GM19452 (cell line): ENCODE measurements at regions not wholly inside any gene's neighbourhood (a gene's known extent, or its start where the extent isn't known, plus 50 kb on each side); places are given as distances from the start of the nearest gene placed in this dataset.

Experiments
- ATAC-seq: cut with Tn5 transposase; IDR thresholded peaks from one replicate; pipeline ENCODE4 v1.9.1; 2021; ENCODE audit not compliant: unreplicated experiment

GRCh38 chr16:74183601-74184360 is 112.8 kb upstream of the PSMD7 start:
- no peak for ATAC-seq

DNA sequence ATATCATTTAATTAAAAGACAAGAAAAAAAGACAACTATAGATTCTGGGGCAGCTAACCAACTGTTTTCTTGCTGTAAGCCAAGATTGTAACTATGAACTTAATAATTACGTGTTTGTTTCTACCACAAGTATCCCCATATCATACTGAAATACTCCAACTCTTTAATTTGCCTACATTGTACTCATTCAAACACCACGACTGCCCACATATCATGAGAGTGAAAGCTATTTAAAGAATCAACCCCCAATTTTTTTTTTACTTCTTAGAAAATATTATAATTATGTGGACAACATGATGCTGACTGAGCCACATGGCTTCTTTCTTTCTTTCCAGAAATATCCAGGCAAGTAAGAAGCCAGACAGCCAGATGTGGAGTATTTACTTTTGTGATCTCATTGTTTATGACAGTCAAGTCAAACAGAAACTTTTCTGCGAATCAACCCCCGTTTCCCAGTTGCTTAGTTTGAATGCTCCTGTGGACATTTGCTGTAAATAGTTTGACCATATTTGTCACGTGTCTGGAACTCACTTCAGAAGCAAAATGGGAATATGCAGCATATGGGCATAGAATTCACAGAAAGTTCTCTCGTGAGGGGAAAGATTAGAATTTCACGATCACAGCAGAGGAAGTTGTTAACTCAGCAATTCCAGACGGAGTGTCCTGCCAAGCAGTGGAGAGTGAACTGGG is 126.8 kb upstream of the PSMD7 start:
- no peak for ATAC-seq

DNA sequence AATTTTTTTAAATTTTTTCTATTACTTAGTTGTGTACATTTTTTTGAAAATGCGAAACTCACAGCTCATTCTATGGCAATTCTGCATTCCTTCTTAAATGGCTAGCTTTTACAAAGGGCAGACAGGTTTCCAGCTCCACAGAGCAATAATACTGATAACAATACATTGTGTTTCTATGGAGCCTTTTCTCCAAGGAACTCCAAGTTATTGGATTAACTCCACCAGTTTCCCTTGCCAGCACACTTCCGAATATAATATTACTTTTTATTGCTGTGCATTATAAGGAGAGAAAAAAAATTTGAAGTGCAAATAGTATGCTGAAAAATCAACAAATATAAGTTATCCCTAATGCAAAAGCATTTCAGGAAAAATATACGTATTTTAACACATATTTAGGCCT is 127.5 kb upstream of the PSMD7 start:
- ATAC-seq: no peak

GRCh38 chr16:74168445-74168844 is 128.2 kb upstream of the PSMD7 start:
- ATAC-seq: no peak

DNA sequence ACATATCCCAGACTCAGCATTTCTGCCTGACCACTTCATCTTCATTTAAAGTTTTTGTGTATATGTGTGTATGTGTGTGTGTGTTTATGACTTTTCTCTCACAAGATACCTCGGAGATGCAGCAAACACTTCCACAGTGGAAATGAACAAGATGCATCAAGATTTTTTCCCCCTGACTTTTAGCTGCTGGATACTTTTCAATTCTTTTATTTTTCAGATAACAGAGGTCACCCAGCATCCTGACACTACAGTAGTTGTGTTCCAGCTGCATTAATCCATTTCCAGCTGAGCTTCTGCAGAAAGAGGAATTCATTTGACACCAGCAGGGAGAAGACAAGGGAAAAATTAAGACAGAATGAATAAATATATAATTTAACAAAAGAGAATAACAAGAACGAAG is 130.2 kb upstream of the PSMD7 start:
- no peak for ATAC-seq

DNA sequence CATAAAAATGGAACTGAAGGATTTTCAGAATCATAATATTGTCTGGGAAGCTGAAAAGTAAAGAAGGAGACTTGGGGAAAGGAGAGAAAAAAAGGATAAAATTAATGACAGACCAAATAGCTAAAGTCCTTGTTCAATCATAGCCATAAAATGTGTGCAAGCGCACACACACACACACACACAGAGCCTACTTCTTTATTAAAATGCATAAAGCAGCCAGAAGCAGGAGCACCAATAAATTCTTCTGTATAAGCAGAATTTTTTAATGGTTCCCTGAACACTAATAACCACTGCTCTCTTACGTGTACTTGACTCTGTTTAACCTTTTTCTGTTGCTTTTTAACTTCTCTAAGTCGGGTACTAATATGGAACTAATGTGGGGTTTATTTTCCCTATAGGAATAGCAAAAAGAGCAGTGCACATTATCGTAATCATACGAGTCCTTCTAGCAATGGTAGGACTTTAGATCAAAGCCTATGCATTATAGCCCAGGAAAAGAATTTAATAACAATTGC is 131.0 kb upstream of the PSMD7 start:
- ATAC-seq: no peak

GRCh38 chr16:74160759-74161158 is 135.9 kb upstream of the PSMD7 start:
- no peak for ATAC-seq

DNA sequence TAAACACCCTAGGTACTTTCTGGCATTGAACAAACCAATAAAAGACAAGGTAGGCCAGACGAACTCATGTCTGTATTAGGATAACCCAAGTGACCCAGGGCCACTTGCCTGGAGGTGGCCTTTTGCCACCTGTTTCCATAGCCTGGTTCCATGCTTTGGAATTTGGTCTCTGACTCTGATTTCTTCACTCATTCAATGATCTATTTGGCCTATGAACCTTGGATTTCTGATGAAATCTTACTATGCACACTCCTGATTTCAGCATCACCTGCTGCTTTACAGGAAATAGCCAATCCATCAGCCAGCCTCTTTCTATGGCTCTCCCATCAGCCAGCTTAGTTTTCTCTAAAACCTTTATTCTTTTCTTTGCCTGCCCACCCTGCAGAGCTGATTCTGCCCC is 142.8 kb upstream of the PSMD7 start:
- no peak for ATAC-seq

- no peak for ATAC-seq
Measured at GRCh38 chr16:74146643-74147042, 150.0 kb upstream of the PSMD7 start.

- no peak for ATAC-seq
Measured at GRCh38 chr16:74143171-74143570, 153.4 kb upstream of the PSMD7 start.

DNA sequence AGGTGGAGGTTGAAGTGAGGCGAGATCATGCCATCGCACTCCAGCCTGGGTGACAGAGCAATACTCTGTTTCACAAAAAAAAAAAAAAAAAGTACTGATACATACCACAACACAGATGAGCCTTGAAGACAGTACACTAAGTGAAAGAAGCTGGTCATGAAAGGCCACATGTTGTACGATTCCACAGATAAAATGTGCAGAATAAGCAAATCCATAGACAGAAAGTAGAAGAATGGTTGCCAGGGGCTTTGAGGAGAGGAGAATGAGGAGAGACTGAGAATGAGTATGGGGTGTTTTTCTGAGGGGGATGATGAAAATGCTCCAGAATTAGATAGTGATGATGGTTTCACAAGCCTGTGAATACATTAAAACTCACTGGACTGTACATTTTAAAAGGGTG is 155.6 kb upstream of the PSMD7 start:
- ATAC-seq: no peak

DNA sequence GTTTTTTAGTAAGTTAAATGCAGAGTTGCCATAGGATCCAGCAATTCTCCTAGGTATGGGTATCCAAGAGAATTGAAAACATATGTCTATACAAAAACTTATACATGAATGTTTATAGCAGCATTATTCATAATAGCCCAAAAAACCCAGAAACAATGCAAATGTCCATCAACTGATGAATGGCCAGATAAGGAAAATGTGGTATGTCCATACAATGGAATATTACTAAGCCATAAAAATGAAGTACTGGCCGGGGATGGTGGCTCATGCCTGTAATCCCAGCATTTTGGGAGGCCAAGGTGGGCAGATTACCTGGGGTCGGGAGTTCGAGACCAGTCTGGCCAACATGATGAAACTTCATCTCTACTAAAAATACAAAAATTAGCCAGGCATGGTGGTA is 156.1 kb upstream of the PSMD7 start:
- ATAC-seq: no peak

GRCh38 chr16:74123826-74124225 is 172.8 kb upstream of the PSMD7 start:
- ATAC-seq: no peak

- no peak for ATAC-seq
Measured at GRCh38 chr16:74123195-74123594, 173.4 kb upstream of the PSMD7 start.

- ATAC-seq: no peak
Measured at GRCh38 chr16:74117798-74118197, 178.8 kb upstream of the PSMD7 start.

- ATAC-seq: no peak
Measured at GRCh38 chr16:74113545-74113944, 183.1 kb upstream of the PSMD7 start.

GRCh38 chr16:74111456-74111982 is 185.1 kb upstream of the PSMD7 start:
- ATAC-seq: no peak

DNA sequence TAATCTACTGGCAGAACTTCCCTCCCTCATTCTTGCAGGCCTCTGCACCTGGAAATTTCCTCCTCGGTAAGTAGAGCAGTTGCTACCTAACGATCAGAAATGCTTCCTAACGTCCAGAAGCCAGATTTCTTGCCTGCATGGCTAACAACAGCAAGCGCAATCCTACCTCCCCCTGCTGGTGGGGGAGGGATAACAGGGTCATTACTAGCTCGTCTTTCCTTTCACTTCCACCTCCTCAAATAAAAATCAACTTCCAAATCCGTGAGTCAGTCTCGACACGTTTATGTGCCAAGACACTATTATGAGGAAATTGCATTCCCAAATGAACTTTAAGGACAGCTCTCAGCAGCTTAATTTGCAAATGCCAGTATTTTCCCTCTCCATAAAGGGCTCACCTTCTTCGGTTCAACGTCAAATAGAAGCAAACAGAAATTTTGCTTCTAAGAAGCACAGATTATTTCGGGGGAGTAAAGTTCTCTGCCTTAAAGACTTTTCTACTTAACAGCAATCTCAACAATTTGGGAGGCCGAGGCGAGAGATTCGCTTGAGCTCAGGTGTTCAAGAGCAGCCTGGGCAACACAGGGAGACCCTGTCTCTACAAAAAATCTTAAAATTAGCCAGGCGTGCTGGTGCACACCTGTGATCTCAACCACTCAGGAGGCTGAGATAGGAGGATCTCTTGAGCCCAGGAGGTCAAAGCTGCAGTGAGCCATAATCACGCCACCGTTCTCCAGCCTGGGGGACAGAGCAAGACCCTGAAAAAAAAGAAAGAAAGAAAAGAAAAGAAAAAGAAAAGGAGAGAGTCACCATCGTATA is 188.6 kb upstream of the PSMD7 start:
- ATAC-seq: peak; percentile 78

DNA sequence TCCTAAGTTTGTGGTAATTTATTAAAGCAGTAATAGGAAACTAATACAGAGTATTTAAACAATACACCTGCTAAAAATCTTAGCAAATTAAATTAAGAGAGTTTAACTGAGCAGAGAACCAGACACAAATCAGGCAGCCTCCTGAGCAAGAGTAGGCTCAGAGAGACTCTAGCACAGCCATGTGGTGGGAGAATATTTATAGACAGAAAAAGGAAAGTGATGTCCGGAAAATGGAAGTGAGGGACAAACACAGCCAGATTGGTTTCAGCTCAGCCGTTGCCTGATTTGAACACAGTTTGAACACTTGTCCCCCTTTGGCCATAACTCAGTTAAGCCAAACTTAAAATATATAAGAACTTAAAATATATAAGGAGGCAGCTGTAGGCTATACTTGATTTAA is 192.6 kb upstream of the PSMD7 start:
- no peak for ATAC-seq

- ATAC-seq: no peak
Measured at GRCh38 chr16:74101379-74102137, 195.1 kb upstream of the PSMD7 start.
